ENCODE measurements at regions not wholly inside any gene's neighbourhood (a gene's known extent, or its start where the extent isn't known, plus 50 kb on each side); places are given as distances from the start of the nearest gene placed in this dataset.
"Not testable (repeated sequence)": the region's sequence is repeated elsewhere in the genome, so short reads cannot be mapped to it uniquely, and the experiment has no call there.

DNA sequence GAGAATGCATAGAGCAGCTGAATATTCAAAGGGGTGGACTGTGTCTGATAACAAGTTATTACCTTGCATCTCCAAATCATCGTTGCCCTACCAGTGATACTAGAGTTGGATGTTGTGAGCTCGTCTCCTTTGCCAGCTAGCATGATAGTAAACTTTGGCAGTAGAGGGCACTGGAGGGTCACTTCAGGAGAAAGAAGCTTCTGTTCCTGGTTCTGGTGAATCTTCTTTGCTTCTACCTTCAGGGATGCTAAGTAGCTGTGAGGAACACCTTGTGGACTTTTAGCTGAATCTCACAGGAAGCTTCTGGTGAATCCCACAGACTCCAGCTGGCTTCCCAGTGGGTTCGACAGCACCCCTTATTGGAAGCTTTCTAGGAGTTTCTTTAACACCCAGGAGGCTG lies 626.6 kb upstream of the SGCD start:
- DNase-seq (ENCODE audit: low read depth) = peak; percentile 21

DNA sequence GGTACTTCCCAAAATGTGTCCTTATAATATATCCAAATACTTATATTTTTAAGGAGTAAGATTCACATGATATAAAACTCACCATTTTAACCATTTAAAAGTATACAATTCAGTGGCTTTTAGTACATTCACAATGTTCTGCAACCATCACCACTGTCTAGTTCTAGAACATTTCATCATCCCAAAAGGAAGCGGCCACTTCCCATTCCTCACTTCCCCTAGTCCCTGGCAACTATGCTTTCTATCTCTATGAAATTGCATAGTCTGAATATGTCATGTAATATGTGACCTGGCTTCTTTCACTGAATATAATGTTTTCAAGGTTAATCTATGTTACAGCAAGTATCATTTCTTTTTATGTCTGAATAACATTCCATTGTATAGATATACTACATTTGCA lies 615.1 kb upstream of the SGCD start:
- DNase-seq (ENCODE audit: low read depth) = no peak

DNA sequence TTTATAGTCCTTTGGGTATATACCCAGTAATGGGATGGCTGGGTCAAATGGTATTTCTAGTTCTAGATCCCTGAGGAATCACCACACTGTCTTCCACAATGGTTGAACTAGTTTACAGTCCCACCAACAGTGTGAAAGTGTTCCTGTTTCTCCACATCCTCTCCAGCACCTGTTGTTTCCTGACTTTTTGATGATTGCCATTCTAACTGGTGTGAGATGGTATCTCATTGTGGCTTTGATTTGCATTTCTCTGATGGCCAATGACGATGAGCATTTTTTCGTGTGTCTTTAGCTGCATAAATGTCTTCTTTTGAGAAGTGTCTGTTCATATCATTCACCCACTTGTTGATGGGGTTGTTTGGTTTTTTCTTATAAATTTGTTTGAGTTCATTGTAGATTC lies 612.5 kb upstream of the SGCD start:
- DNase-seq (ENCODE audit: low read depth) = not testable (repeated sequence)

DNA sequence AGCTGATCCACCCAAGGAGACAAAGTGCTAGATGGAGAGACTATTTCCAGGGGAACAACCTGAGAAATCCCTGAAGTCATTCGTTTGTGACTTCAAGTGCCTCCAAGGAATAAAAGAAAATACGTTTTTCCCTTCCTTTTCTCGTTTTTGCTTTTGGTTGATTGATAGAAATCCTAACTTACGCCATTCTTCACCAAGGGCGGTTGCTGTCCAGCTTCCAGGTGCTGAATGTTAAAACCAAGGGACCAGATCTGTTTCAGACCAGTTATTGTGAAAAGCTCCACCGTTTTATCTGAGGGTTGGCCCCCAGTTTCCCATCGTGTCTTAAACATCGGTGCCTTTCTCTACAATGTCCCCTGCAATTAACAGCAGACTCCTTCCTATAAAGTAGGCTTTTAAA lies 600.7 kb upstream of the SGCD start:
- peak; percentile 13 for DNase-seq (ENCODE audit: low read depth)

DNA sequence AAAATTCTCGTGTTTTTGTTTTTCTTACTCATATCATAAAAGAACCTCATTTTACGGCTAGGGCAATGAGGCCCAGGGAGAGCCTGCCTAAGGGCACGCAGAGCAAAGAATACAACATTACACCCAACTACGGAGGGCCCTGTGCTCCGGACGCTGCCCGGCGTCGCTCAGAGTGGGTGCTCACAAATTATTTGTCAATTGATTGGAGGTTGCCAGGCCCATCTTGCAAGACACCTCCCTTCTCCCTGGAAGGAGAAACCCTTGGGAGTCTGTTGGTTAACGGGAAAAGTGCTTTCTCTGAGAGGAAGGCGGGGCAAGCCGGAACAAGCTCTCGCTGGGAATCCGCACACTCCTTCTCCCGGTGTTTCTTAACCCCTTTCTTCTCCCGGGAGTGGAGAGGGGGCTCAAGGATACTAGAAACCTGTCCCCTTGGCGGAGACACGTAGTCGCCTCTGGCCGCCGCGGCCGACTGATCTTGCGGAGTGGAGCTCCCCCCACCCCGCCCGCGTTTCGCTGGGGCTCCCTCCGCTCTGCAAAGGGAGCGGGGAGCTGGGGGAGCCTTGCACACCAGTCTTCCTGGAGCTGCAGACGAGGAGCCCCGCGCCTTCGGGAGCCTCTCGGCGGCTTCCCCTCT lies 599.3 kb upstream of the SGCD start:
- DNase-seq (ENCODE audit: low read depth) = no peak

DNA sequence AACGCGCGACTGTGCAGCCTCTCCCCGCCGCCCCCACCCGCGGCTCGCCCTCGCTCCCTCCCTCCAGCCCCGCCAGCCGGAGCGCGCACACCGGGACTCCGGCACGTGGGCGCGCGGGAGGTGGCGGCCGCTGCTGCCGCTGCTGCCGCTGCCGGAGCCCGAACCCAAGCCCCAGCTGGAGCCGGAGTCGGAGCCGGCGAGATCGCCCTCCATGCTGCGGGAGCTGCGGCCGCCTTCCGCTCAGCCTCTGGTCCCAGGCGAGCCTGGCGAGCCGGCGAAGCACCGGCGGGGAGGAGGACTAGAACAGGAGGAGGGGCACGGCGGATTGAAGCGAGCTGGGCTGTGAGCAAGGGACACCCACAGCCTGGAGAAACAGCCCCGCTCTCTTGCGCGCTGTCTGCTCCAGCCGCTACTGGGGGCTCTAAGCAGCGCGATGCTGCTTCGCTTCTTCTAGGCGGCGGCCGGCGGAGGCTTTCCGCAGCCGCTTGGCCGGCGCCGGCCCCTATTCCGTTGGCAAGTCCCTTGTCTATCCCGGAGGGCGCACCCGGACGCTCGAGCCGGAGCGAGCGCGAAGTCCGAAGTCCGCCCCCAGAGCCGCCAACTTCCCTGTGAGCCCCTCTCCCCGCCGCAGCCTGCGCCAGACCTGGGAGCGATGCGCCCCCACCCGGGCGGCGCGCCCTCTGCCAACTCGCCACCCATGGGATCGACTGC lies 598.7 kb upstream of the SGCD start:
- DNase-seq (ENCODE audit: low read depth) = peak; percentile 37

DNA sequence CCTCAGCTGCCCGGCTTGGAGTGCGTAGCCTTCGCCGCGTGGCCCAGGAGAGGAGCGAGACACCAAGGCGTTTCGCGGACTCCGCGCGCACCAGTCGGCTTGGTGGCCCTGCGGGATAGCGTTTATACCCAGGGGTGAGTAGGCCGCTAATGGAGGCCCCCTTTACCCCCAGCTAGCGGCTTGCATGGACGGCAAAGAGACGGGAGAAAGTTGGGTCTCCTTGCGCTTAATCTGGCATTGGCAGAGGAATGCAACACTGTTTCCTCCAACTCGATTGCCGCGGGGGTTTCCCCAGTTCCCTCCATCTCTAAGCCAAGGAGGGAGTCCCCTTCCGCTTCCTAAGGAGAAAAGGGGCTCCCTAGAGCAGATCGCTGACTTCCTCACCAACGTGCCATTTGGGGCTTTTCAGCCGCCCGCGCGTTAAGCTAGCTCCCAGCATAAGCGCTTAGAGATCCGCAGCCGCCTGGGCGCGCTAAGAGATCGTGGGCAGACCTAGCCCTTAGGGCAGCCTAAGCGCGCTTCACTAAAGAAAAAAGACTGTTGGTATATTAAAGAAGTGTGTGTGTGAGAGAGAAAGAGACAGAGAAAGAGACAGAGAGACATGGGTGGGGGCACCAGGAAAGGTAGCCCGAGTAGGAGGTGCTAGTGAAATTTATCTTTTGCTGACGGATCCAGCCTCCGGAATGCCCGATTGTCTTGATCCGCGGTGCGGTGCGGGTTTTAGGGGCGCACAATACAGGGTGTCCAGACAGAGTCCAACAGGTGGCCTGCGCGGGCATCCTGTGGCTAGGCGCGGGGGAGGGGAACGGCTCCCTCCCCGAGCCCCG lies 597.9 kb upstream of the SGCD start:
- peak; percentile 24 for DNase-seq (ENCODE audit: low read depth)

DNA sequence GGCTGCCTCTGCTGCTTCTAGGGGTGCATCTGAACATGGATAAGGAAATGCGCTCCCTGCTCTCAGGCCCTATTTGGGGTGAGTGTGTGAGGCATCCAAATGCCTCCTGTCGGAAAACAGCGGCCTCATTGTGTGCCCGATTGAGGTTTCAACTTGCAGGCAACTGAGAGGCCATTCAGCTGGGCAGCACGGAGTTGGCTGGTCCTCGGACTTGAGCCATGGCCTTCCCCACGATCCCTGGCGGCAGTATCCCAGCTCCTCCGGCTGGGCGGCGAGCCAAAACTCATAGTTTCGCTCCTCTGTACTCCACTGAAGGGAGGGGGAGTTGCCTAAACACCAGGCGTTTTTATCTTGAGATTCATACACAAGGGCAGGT lies 597.3 kb upstream of the SGCD start:
- DNase-seq (ENCODE audit: low read depth) = no peak

DNA sequence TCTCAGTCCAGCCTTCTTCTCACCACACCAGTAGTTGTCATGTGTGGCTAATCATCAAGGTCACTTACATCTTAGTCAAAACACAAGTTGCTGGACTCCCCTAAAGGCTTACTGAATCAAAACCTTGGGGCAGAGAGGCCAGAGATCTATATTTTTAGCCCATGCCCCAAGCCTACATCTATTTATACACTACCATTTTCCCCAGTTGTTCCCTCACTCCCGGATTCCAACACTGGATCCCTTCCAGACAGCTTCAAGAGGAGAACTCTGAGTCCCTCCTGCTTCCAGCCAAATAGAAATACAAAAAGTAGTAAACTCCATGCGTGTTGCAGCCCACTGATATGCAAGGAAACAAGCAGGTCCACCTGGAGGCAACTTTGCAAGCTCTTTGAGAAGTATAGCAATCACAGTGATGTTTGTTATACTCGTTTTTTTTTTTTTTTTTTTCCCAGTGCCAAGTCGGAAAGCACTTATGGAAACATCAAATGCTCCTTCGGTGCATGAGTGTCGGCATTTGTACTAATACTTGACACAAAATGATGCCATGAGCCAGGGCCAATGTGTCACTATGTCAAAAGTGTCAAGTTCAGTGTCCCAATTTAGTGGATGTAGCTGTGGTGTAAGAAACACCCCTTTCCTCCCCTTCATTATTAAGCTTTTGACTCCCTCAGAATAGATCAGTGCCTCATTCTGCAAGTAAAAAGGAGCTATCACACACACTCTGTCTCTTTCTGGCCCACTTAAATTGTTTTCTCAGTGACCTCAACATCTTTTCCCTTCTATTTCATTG lies 594.2 kb upstream of the SGCD start:
- DNase-seq (ENCODE audit: low read depth) = no peak

DNA sequence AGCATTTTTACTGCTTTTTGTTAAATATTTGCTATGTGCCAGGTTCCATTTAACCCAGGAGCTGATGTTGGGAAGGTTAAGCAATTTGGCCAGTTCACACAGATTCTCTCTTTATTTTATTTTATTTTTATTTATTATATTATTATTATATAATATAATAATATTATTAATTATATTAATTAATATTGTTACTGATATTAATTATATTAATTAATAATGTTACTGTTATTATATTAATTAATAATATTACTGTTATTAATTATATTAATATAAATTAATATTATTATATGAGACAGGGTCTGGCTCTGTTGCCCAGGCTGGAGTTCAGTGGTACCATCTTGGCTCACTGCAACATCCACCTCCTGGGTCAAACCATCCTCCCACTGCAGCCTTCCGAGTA lies 593.0 kb upstream of the SGCD start:
- no peak for DNase-seq (ENCODE audit: low read depth)

DNA sequence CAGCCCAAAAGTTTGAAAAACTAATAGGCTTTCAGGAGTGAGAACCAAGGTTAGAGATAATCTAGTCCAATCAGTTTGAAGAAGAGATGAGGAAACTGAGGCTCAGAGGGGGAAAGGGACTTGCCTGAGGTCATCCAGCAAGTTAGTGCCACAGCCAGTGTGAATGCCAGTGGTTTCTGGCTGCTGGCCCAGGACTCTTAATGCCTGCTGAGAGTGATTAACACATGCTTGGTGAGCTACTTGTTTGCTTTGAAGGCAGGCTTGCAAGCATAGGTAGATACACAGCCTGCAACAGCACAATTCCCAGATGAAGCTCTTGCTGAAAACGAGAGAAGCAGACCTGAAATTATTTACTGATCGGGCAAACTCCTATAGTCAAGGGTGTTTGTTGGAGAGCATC lies 591.6 kb upstream of the SGCD start:
- no peak for DNase-seq (ENCODE audit: low read depth)

DNA sequence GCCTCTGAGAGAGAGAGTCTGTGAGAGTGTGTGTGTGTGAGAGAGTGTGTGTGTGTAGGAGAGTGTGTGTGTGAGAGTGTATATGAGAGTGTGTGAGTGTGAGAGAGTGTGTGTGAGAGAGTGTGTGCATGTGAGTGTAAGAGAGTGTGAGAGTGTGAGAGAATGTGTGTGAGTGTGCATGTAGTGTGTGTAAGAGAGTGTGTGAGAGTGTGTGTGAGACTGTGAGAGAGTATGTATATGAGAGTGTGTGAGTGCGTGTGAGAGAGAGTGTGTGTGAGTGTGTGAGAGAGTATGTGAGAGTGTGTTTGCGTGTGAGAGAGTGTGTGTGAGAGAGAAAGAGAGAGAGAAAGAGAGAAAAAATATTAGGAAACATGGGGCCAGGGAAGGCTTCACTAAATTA lies 588.3 kb upstream of the SGCD start:
- no peak for DNase-seq (ENCODE audit: low read depth)

DNA sequence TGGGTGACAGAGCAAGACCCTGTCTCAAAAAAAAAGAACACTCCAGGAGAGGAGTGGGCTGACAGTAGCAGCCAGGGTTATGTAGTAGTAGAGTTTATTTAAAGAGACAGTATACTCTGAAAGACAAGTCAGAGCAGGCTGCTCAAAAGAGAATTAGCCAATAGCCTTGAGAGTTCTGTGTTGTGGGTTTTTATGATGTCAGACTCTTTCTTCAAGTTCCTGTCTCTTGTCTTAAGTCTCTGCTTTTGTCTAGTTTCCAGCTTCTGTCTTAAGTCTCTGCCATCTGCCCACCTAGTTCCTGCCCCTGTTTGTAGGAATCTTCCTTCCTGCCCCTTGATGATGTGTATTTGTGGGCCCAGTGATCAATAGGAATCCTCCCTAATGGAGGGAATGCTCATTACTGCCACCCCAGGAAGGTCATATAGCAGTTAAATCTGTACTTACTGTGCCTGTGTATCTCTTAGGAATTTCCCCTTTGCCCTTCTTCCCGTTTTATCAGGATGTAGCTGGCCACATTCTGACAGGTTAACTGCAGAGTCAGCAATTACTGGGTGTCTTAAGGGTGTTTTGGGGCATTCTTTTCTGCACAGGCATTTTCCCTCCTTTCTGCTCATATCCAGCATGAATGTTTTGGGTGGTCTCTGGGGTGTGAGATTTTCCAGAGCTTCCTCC lies 580.5 kb upstream of the SGCD start:
- DNase-seq (ENCODE audit: low read depth) = no peak

DNA sequence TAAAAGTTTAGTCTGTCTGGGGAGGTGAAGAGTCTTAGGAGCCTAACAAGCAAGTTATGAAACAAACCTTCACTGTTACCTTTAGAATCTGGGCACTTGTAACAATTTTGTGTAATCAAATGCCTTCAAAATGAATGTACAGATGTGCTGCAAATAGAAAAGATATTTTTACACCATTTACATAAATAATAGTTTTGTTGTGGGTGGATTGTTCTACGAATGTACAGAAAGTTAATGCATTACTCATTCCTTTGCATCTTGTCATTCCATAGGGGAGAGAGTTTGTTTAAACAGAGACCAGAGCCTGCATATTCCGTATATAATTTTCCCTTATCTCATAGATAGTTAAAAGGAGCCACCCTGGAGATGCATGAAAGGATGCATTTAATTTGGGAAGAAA lies 576.9 kb upstream of the SGCD start:
- no peak for DNase-seq (ENCODE audit: low read depth)

DNA sequence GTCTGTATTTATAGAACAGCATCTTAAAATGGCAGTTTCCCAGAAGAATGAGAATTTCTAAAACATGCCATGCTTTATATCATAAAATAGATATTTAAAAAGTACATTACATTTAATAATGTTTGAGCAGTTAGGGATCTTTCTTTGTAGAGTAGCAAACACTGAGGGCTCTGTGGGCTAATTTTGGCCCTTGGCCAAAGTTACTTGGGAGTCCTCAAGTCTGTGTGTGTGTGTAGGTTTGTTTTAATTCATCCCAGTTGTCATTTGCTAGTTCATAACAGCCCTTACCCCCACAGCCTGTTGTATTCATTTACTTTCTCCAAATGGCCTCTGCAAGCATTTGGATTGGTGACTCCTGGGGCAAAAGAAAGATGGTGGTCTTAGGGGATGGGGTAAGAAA lies 576.4 kb upstream of the SGCD start:
- DNase-seq (ENCODE audit: low read depth) = no peak

DNA sequence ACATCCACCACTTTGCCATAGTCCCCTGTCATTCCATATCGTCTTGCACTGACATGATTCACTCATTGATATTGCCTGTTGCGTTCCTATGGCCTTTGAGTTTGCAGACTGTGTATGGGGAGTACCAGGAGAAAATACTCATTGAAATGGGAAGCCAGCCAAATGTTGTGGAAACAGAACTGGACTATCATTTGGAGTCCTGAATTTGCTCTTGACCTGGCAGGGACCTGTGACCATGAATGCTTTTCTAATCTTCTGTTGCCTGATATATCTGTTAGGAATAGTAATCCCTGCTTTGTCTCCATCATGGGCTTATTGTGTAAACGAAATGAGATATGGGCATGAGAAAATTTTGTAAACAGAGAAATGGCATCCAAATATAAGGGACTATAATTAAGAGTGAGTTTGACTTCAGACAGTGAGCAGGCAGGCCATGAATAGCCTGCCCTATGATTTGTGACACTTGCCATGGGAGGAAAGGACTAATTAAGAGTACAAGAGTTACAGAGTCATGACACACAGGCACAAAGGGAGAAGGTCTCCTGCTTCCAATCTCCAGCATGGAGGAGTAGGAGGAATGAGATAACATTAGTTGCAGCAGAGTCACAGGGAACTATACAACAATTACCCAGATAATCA lies 572.9 kb upstream of the SGCD start:
- no peak for DNase-seq (ENCODE audit: low read depth)

DNA sequence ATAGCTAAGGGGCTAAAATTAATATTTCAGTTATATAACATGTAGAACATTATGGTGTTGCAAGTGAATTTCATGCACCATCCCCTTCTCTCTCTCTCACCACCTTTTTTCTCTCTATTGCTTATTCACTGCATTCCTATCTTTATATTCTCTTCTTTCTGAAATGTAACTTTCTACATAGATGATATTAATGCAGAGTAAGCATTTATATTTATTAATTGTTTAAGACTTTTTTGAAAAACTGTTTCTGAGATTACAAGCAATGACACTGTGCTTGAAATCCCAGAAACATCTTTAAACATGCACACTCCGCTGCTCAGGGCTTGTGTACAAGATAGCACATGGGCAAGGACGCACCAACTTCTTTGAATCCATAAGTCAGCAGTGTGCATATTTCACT lies 567.7 kb upstream of the SGCD start:
- DNase-seq (ENCODE audit: low read depth) = no peak

DNA sequence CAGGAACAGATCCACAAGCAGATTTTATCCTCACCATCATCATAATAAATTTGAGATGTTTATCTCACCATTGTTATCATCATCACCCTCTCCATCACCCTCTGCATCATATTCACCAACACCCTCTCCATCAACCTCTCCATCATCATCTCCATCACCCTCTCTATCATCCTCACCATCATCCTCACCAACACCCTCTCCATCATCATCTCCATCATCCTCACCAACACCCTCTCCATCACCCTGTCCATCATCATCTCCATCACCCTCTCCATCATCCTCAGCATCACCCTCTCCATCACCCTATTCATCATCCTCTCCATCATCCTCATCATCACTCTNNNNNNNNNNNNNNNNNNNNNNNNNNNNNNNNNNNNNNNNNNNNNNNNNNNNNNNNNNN lies 567.0 kb upstream of the SGCD start:
- no peak for DNase-seq (ENCODE audit: low read depth)

DNA sequence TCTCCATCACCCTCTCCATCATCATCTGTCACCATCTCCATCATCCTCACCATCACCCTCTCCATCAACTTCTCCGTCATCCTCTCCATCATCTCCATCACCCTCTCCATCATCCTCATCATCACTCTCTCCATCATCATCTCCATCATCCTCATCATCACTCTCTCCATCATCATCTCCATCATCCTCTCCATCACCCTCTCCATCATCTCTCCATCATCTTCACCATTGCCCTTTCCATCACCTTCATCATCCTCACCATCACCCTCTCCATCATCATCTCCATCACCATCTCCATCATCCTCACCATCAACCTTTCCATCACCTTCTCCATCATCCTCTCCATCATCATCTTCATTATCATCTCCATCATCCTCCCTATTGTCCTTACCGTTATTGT lies 565.5 kb upstream of the SGCD start:
- DNase-seq (ENCODE audit: low read depth) = no peak

DNA sequence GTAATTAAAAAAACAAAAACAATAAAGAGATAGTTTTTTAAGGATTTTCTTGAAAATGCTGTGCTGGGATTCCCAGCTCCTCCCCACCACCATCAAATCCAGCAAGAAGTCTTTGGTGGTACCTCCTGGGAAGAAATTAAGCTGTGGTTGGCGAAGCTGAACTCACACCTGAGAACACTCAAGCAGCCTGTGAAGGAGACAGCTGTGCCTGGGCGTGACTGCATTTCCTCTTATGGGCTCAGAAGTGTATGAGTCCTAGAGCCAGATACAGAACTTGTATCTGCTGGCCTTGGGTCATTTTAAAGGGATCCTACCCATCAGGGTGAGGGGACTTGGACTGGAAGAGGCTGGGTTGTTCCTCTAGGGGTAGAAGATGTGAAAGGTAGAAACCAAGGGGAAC lies 561.2 kb upstream of the SGCD start:
- no peak for DNase-seq (ENCODE audit: low read depth)

DNA sequence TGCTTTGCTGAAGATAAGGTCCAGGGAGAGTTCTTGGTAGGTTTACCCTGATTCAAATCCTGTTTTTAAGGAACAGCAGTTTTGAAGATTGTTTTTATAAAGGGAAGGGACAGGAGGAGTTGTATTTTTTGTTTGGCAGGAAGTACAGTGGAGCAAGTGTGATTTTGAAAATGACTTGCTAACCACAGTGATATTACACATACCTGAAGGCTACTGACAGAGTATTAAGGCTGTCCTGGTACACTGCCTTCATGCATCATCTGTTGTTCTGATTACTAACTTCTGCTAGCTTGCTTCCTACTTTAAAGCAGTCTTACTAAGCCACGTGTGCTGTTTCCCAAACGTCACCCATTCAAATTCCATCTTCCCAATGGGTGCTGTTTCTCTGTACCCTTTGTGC lies 559.5 kb upstream of the SGCD start:
- no peak for DNase-seq (ENCODE audit: low read depth)

DNA sequence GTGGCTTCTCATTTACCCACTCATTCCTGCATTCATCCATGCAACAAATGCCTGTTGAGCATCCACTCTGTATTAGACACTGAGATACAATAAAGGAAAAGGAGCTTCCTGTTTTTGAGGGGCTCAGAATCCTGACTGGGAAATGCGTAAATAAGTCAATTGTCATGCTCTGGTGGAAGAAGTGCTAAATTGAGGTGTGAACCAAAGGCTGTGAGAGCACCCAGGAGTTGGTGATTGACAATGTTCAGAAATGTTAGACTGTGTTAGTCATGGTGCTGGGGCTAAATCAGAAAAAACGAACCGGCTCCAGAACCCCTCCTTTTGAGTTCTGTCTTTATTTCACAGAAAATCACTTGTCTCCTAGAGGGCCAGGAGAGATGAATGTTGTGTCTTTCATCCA lies 558.6 kb upstream of the SGCD start:
- DNase-seq (ENCODE audit: low read depth) = no peak
